Activated gamma-delta T cell treated with Interleukin-2 at 50 U/mL for 16 hours (primary cell): ENCODE measurements at regions not wholly inside any gene's neighbourhood (a gene's known extent, or its start where the extent isn't known, plus 50 kb on each side); places are given as distances from the start of the nearest gene placed in this dataset.
A peak's percentile ranks its signal among the peaks of the same experiment; 100 is the strongest.

ENCODE experiments used
- DNase-seq: peaks from one replicate; pipeline ENCODE4 v3.0.0-alpha.2; 2020

- no peak for DNase-seq
Observed at GRCh38 chr12:126742241-126742641, 1524.7 kb upstream of the TMEM132C start.

- DNase-seq: peak; percentile 38
Observed at GRCh38 chr12:126747530-126748149, 1519.3 kb upstream of the TMEM132C start.

DNA sequence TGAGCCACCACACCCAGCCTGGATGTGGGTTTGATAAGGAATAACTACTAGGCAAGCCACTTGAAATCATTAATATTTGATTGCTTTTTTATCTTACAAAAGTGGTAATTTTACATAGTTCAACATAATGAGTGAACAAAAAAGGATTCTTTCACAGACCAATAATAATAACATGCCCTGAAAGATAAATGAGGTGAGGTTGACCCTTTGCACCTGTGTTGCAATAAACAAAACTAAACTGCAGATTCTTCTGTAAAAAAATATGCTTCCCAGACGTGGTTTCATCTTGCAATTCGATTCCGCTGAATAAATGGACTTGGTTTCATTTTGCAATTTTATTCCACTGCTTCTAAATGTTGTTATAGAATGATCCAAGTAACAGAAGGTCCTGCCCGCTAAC is 1514.9 kb upstream of the TMEM132C start:
- DNase-seq: no peak

DNA sequence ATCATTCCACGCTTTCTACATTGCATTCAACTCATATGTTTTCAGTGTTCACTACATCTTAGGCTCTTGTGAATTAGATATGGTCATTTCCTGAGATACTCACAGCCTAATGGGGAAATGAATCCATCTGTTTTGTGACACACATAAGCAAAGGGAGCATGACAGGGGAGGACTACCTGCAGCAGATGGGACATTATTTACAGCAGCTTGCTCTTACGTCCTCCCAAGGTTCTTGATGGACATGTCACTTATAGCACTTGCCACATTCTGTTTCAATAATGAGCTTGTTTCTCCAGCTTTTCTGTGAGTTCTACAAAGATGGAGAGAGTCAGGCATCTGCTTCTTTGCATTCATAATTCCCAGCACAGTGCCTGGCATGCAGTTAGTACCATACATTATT is 1509.6 kb upstream of the TMEM132C start:
- DNase-seq: no peak

DNA sequence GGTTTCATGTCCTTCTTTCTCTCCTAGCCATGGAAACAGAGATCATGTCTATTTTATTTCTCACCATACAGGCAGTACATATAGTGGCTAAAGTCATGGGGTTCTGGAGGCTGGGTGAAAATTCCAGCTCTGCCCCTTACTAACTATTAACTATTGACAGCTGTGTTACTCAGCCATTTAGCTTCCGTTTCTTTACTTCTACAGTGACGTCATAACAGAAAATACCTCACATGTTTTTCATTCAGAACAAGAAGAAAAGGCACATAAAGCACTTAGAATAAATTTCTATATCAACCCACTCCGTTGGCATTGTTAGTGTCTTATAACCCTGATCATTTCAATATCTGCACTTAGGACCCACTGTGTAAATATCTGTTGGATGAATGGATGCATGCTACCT is 1506.9 kb upstream of the TMEM132C start:
- no peak for DNase-seq

DNA sequence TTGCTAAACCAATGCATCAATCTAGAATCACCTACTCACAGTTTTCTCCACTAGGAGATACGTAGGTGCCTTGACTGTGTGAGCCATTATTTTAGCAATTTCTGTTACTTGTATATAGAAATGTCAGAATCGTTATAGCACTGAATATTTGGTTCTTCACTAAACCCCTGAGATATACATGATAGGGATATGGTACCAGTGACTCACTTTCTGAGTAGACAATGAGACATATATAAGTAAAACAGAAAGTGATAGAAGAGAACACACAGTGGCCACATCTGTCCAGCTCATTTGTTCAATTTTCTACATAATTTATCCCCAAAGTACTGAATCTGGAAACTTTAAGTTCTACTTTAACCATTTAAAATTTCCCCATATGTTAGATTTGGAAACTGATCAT is 1505.5 kb upstream of the TMEM132C start:
- DNase-seq: no peak

GRCh38 chr12:126762150-126762549 is 1504.8 kb upstream of the TMEM132C start:
- DNase-seq: no peak

DNA sequence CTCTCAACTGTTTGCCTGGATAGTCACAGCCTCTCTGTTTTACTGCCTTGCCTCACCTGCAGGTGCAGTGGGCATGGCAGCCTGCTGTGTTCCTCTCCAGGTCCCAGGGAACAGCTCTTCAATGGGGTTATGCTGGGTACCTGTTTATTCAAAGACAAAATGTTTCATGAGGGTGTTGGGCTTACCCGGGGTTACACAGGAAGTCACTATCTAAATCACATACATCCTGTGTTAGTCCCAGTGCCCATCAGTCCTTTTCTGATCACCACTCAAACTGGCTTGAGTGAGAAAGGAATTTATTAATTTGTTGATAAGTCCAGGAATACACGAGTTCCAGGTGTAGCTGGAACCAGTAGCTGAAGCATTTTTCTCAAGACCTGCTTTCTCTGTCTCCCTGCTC is 1503.6 kb upstream of the TMEM132C start:
- DNase-seq: no peak

DNA sequence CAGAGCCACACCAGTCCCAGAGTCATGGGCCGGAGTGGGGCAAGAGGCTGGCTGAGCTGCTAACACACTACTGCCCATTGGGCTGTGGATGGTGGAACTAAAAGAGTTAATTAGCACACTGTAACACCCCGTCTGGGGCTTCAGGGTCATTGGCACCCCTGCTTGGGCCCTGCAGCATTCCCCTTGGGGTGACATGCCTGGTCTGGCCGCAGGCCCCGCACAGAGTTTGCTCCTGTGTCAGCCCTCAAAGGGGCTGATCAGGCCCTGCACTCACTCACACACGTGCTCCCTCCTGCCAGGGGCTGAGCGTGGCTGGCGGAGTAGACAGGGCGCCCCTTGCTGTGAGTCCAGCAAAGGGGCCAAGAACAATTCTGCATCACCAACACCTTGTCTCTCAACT is 1499.6 kb upstream of the TMEM132C start:
- DNase-seq: no peak

- no peak for DNase-seq
Observed at GRCh38 chr12:126768517-126768916, 1498.5 kb upstream of the TMEM132C start.

DNA sequence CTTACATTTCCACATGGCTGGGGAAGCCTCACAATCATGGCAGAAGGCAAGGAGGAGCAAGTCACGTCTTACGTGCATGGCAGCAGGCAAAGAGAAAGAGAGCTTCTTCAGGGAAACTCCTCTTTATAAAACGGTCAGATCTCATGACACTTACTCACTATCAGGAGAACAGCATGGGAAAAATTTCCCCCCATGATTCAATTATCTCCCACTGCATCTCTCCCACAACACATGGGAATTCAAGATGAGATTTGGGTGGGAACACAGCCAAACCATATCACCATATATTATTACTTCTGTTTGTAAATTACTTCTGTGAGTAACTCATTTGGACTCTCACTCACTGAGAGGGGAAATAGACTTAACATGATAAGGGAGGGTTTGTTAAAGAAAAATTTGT is 1496.8 kb upstream of the TMEM132C start:
- DNase-seq: no peak

- DNase-seq: peak; percentile 8
Observed at GRCh38 chr12:126772171-126772864, 1494.7 kb upstream of the TMEM132C start.

GRCh38 chr12:126773012-126773411 is 1494.0 kb upstream of the TMEM132C start:
- DNase-seq: no peak

- no peak for DNase-seq
Observed at GRCh38 chr12:126773491-126773890, 1493.5 kb upstream of the TMEM132C start.

GRCh38 chr12:126776026-126776655 is 1490.8 kb upstream of the TMEM132C start:
- DNase-seq: no peak

DNA sequence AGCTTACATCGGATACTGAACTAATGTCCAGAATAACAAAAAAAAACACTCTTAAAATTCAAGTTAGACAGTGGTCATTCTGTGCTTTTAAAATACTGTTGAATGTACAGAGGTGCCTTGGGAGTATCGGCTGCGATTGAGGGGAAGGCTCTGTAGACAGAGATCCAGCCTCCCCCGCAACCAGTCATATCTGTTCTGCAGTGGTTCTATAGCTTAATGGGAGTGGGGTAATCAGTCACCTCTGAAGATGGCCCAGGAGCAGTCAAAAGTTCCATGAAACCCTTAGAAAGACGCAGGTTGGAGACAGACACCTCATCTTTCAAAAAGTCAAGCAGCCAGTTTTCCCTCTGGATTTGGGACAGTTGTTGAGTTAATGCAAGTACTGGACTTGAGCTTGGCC is 1486.6 kb upstream of the TMEM132C start:
- DNase-seq: no peak

DNA sequence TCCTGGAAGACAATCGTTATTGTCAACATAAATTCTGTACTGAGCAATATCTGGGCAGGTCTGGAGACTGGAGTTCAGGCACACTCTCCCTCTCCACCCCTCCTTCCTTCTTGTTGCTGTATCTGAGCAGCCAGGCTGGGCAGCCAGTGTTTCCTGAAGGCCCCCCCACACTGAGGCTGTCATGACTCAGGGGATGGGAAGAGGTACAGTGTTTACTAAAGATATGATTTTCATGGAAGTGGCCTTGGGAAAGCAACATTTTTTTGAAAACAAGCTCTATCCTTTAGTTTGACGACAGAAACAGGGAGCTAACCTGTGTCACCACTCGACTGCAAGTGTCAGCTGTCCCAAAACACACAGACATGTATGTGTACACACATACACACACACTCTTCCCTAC is 1485.4 kb upstream of the TMEM132C start:
- DNase-seq: no peak

DNA sequence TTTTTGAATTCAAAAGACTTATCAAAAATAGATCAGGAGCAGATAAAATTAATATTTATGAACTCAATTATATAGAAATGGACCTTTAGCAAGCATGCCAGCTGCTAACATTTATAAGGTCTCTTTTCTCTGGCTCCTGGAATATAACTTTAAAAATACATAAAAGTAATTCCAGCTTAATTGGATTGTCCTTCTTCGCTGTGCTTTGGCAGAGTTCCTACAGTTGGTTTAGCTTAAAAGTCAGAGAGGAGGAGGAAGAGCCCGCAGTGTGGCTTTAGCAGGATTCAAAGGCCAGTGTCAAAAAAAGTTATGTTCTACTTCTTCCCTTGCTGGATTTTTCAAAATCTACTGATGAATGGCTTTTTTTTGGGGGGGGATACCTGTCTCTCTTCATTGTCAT is 1484.9 kb upstream of the TMEM132C start:
- no peak for DNase-seq

- DNase-seq: peak; percentile 4
Observed at GRCh38 chr12:126784328-126784921, 1482.5 kb upstream of the TMEM132C start.

DNA sequence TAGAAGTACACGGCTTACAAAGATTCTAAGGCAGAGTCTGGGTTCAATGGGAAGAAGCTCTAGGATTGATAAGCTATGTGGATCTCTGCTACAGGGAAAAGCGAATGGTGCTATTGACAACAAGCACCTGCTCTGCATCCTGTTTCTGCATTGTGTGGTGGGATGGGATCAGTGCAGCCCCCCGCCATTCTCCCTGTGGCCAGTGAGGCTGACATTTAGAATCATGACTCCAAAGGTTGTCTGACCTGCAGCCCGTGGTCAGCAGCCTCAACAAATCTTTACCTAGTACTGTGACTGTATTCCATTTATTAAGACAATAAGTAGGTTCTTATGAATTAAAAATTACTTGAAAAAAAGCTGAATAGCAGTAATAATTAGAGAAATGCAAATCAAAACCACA is 1477.0 kb upstream of the TMEM132C start:
- no peak for DNase-seq

DNA sequence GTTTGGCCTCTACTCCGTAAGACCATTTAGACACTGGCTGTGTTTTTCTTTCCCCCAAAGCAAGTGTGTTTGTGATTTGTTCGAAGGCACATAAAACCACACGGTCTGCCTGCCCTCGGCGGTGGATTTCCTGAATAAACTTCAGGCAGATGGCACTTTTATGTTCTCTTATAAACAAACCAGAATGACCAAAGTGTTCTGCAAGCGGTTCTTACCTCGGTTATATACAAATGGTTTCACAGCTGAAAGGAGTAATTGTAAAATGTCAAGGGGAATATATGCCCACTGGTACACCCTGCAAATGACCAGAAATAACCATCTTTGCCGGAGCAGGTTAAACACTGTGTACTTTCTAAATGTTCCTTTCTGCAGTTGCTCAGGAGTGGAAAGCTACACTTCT is 1475.8 kb upstream of the TMEM132C start:
- DNase-seq: no peak

DNA sequence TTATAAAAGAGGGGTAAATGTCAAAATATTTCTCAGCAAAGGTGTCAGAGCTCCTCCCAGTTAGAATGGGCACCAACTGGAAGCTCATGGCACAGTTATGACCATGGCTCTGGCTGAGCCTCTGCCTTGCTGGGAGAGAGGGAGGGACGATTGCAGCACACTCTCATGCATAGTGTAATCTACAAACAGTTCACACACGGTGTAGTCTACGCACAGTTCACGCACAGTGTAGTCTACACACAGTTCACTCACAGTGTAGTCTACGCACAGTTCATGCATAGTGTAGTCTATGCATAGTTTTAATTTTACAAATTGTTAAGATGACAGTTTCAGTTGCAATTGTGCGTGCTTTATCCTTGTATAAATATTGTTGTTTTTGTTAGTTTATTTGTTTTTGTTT is 1474.6 kb upstream of the TMEM132C start:
- no peak for DNase-seq

GRCh38 chr12:126797525-126797924 is 1469.4 kb upstream of the TMEM132C start:
- DNase-seq: no peak

- no peak for DNase-seq
Observed at GRCh38 chr12:126798449-126798848, 1468.5 kb upstream of the TMEM132C start.
